IMR-90 (cell line): ENCODE measurements at regions not wholly inside any gene's neighbourhood (a gene's known extent, or its start where the extent isn't known, plus 50 kb on each side); places are given as distances from the start of the nearest gene placed in this dataset.
A peak's percentile ranks its signal among the peaks of the same experiment; 100 is the strongest.

ENCODE experiments used
- ATAC-seq: fragments of 200-7000 bp; cut with Tn5 transposase; 2 replicates; pipeline ENCODE4 v1.9.1; 2020; ENCODE audit warnings: low read depth, mild to moderate bottlenecking, moderate library complexity
- BruUV-seq: library from RNA; stranded (reverse); fragments of 400-500 nt; replicated peaks from 2 replicates; lab custom pipeline; 2021; lab: Mats Ljungman, UMichigan
- CTCF ChIA-PET: fragments of 300-600 bp; formaldehyde crosslinking; extraction: SDS; loops from one replicate; lab custom pipeline; 2021; ENCODE audit warnings: antibody characterized with exemption; lab: Yijun Ruan, JAX
- POLR2A ChIA-PET: fragments of 300-600 bp; sonication (Branson Sonifier 250); formaldehyde crosslinking; loops from one replicate; lab custom pipeline; 2022; ENCODE audit warnings: antibody characterized with exemption; ENCODE audit not compliant: unreplicated experiment; lab: Charles Lee
- DNase-seq: peaks from one replicate; pipeline ENCODE4 v3.0.0; 2013
- H2AFZ ChIP-seq: replicated peaks from 2 replicates; pipeline ENCODE3; 2013; ENCODE audit warnings: low read length, mild to moderate bottlenecking; ENCODE audit not compliant: poor library complexity
- H2AK5ac ChIP-seq: 2 replicates; pipeline ENCODE4 v1.6.1; 2013; ENCODE audit warnings: low read depth, low read length, inconsistent platforms
- H2AK9ac ChIP-seq: replicated peaks from 2 replicates; pipeline ENCODE3; 2013; ENCODE audit warnings: mild to moderate bottlenecking, low read depth, low read length, moderate library complexity; ENCODE audit not compliant: poor library complexity
- H2BK120ac ChIP-seq: 2 replicates; pipeline ENCODE4 v1.6.1; 2013; ENCODE audit warnings: low read depth, low read length, inconsistent platforms
- H2BK15ac ChIP-seq: 3 replicates; pipeline ENCODE4 v1.6.1; 2013; ENCODE audit warnings: low read depth, low read length, inconsistent platforms
- H2BK20ac ChIP-seq: 2 replicates; pipeline ENCODE4 v1.6.1; 2013; ENCODE audit warnings: low read depth, mild to moderate bottlenecking, inconsistent platforms, low read length, moderate library complexity
- H2BK5ac ChIP-seq: 2 replicates; pipeline ENCODE4 v1.6.1; 2013; ENCODE audit warnings: mild to moderate bottlenecking, low read depth, low read length, inconsistent platforms; ENCODE audit not compliant: poor library complexity, severe bottlenecking
- H3K14ac ChIP-seq: replicated peaks from 2 replicates; pipeline ENCODE4 v1.6.1; 2013; ENCODE audit warnings: low read depth, low read length, inconsistent platforms
- H3K18ac ChIP-seq: 2 replicates; pipeline ENCODE4 v1.6.1; 2013; ENCODE audit warnings: low read depth, low read length, control low read depth
- H3K23ac ChIP-seq: 2 replicates; pipeline ENCODE4 v1.6.1; 2013; ENCODE audit warnings: low read depth, low read length, inconsistent platforms
- H3K27ac ChIP-seq: 2 replicates; pipeline ENCODE4 v1.5.1; 2013; ENCODE audit warnings: mild to moderate bottlenecking, control low read depth, low read length; ENCODE audit not compliant: insufficient read depth
- H3K27me3 ChIP-seq: 2 replicates; pipeline ENCODE4 v1.6.1; 2013; ENCODE audit warnings: low read length; ENCODE audit not compliant: control insufficient read depth, insufficient read depth
- H3K36me3 ChIP-seq: 2 replicates; pipeline ENCODE4 v1.6.1; 2013; ENCODE audit warnings: low read length, mixed read lengths; ENCODE audit not compliant: control insufficient read depth, insufficient read depth
- H3K4ac ChIP-seq: 2 replicates; pipeline ENCODE4 v1.6.1; 2013; ENCODE audit warnings: low read depth, low read length, inconsistent platforms
- H3K4me1 ChIP-seq: 2 replicates; pipeline ENCODE4 v1.6.1; 2013; ENCODE audit warnings: low read length, mixed read lengths; ENCODE audit not compliant: control insufficient read depth, insufficient read depth
- H3K4me2 ChIP-seq: 2 replicates; pipeline ENCODE4 v1.6.1; 2013; ENCODE audit warnings: low read depth, mild to moderate bottlenecking, control low read depth, low read length, moderate library complexity
- H3K4me3 ChIP-seq: 2 replicates; pipeline ENCODE4 v1.5.1; 2013; ENCODE audit warnings: low read depth, mild to moderate bottlenecking, control low read depth, low read length, moderate library complexity; ENCODE audit not compliant: insufficient read depth
- H3K56ac ChIP-seq: 2 replicates; pipeline ENCODE4 v1.6.1; 2013; ENCODE audit warnings: low read length, inconsistent platforms; ENCODE audit not compliant: insufficient read depth; ENCODE audit errors: extremely low read depth
- H3K79me1 ChIP-seq, 2 experiments: 2 replicates each; pipeline ENCODE4 v1.6.1; 2013; ENCODE audit warnings: low read length in 2 of 2, inconsistent platforms in 1 of 2, low read depth in 1 of 2
- H3K9ac ChIP-seq: 2 replicates; pipeline ENCODE4 v1.6.1; 2013; ENCODE audit warnings: low read depth, low read length, control low read depth
- H3K9me1 ChIP-seq: 2 replicates; pipeline ENCODE4 v1.6.1; 2013; ENCODE audit warnings: low read length, inconsistent platforms; ENCODE audit not compliant: insufficient read depth
- H3K9me3 ChIP-seq: 2 replicates; pipeline ENCODE4 v1.6.1; 2013; ENCODE audit warnings: low read length; ENCODE audit not compliant: control insufficient read depth, insufficient read depth
- H4K20me1 ChIP-seq: 2 replicates; pipeline ENCODE4 v1.6.1; 2013; ENCODE audit warnings: low read length, inconsistent platforms; ENCODE audit not compliant: insufficient read depth
- H4K5ac ChIP-seq: 2 replicates; pipeline ENCODE4 v1.6.1; 2013; ENCODE audit warnings: mild to moderate bottlenecking, low read depth, low read length, control low read depth
- H4K8ac ChIP-seq, 2 experiments: 2 replicates each; pipeline ENCODE4 v1.6.1; 2013; ENCODE audit warnings: low read depth in 2 of 2, low read length in 2 of 2, control low read depth in 1 of 2, inconsistent platforms in 1 of 2
- H4K91ac ChIP-seq: 2 replicates; pipeline ENCODE4 v1.6.1; 2013; ENCODE audit warnings: low read depth, low read length, inconsistent platforms; ENCODE audit not compliant: insufficient read depth
- BHLHE40 ChIP-seq: fragments of 150-350 bp; IDR thresholded peaks from 2 replicates; pipeline ENCODE4 v1.6.1; 2016; ENCODE audit warnings: mild to moderate bottlenecking, low read depth, low read length
- CEBPB ChIP-seq: IDR thresholded peaks from 2 replicates; pipeline ENCODE4 v1.6.1; 2012; ENCODE audit warnings: low read depth, low read length, improper control_type of control experiment
- CHD1 ChIP-seq: IDR thresholded peaks from 2 replicates; pipeline ENCODE4 v1.6.1; 2012; ENCODE audit warnings: low read depth, low read length, improper control_type of control experiment
- CTCF ChIP-seq: conservative IDR thresholded peaks from 2 replicates; pipeline ENCODE4 v1.5.1; 2012; ENCODE audit warnings: mild to moderate bottlenecking, low read depth, low read length, improper control_type of control experiment
- FOS ChIP-seq: fragments of 150-350 bp; IDR thresholded peaks from 2 replicates; pipeline ENCODE4 v1.6.1; 2016; ENCODE audit warnings: low read depth, low read length
- MAFK ChIP-seq: IDR thresholded peaks from 2 replicates; pipeline ENCODE4 v1.6.1; 2012; ENCODE audit warnings: low read depth, low read length, improper control_type of control experiment
- MAZ ChIP-seq: IDR thresholded peaks from 2 replicates; pipeline ENCODE4 v1.6.1; 2012; ENCODE audit warnings: low read depth, mild to moderate bottlenecking, low read length, improper control_type of control experiment, moderate library complexity, borderline replicate concordance
- MXI1 ChIP-seq: IDR thresholded peaks from 2 replicates; pipeline ENCODE4 v1.6.1; 2012; ENCODE audit warnings: low read depth, mild to moderate bottlenecking, low read length, moderate library complexity, borderline replicate concordance
- NFE2L2 ChIP-seq: fragments of 150-350 bp; IDR thresholded peaks from 2 replicates; pipeline ENCODE4 v1.6.1; 2016; ENCODE audit warnings: low read depth, mild to moderate bottlenecking, low read length
- POLR2A ChIP-seq: IDR thresholded peaks from 2 replicates; pipeline ENCODE4 v1.6.1; 2012; ENCODE audit warnings: mild to moderate bottlenecking, low read depth, low read length
- RAD21 ChIP-seq: IDR thresholded peaks from 2 replicates; pipeline ENCODE4 v1.6.1; 2012; ENCODE audit warnings: low read length, improper control_type of control experiment
- RCOR1 ChIP-seq: IDR thresholded peaks from 2 replicates; pipeline ENCODE4 v1.6.1; 2012; ENCODE audit warnings: mild to moderate bottlenecking, low read length, improper control_type of control experiment; ENCODE audit not compliant: insufficient replicate concordance
- RFX5 ChIP-seq: IDR thresholded peaks from 2 replicates; pipeline ENCODE4 v1.8.0; 2012; ENCODE audit warnings: low read depth, mild to moderate bottlenecking, low read length, moderate library complexity
- SMC3 ChIP-seq: fragments of 150-350 bp; IDR thresholded peaks from 2 replicates; pipeline ENCODE4 v1.6.1; 2016; ENCODE audit warnings: low read depth, mild to moderate bottlenecking, antibody characterized with exemption, low read length, moderate library complexity
- WGBS, 2 experiments: methylation state at CpG; one replicate each; pipeline versions ENCODE4 v1.1.5 to v1.1.7; 2013; ENCODE audit warnings: missing lambda C conversion rate in 2 of 2; ENCODE audit not compliant: insufficient read length in 1 of 2; ENCODE audit errors: extremely low coverage in 2 of 2; 5-methylcytosine and 5-hydroxymethylcytosine counted together
- dilution Hi-C: fragments of 300-500 bp; cut with HindIII; formaldehyde crosslinking; loops from one replicate; pipeline ENCODE4 v1.14.3; 2018; ENCODE audit warnings: low sequenced_read_pairs; ENCODE audit not compliant: unreplicated experiment
- in situ Hi-C: fragments of 300-500 bp; cut with MboI; formaldehyde crosslinking; loops from 3 replicates; pipeline ENCODE4 v1.14.3; 2019; ENCODE audit warnings: low sequenced_read_pairs, inconsistent platforms, mixed read lengths
- intact Hi-C: fragments of 100-400 bp; cut with micrococcal nuclease; formaldehyde crosslinking; loops from 2 replicates; pipeline ENCODE4 v1.10.0; 2022
- TF ChIP-seq, protein P1 (sequence below): fragments of 150-350 bp; IDR thresholded peaks from 2 replicates; pipeline ENCODE4 v1.6.1; 2017; ENCODE audit warnings: mild to moderate bottlenecking, antibody characterized with exemption, low read length, low read depth
- TF ChIP-seq, protein P2 (sequence below): fragments of 150-350 bp; IDR thresholded peaks from 2 replicates; pipeline ENCODE4 v1.6.1; 2016; ENCODE audit warnings: low read depth, mild to moderate bottlenecking, low read length, moderate library complexity, borderline replicate concordance

- in situ Hi-C loops: no loop called here
These were observed 170.8 kb upstream of the MITF start for GRCh38 chr3:69568458-69568857.

More at GRCh38 chr3:69568458-69568857, 170.8 kb upstream of the MITF start:
- dilution Hi-C loops (no loop called here), intact Hi-C loops (no loop called here)
- Histone ChIP-seq H4K91ac (no peak overlapping the region), H4K8ac (no peak overlapping the region), H4K20me1 (no peaks in the 10 kb centered on the region), H3K4ac (no peak overlapping the region), H2BK15ac (no peak overlapping the region), H2AFZ (no peak overlapping the region), H3K9me3 (no peaks in the 10 kb centered on the region), H3K56ac (no peak overlapping the region), H3K14ac (no peak overlapping the region), H3K9me1 (no peaks in the 10 kb centered on the region), H3K9ac (no peak overlapping the region), H3K27me3 (no peaks in the 10 kb centered on the region; the same call in 1 of the 2 replicates), H2BK20ac (no peak overlapping the region), H3K36me3 (no peaks in the 10 kb centered on the region), H3K4me3 (no peak overlapping the region), H2AK5ac (no peak overlapping the region), H4K5ac (no peak overlapping the region), H2BK5ac (no peak overlapping the region), H3K79me1 (no peaks in the 10 kb centered on the region), H3K4me1 (no peaks in the 10 kb centered on the region), H3K4me2 (no peak overlapping the region), H2AK9ac (no peak overlapping the region), H3K23ac (no peak overlapping the region), H2BK120ac (no peak overlapping the region), H3K27ac (no peak overlapping the region), H3K18ac (no peak overlapping the region)
- WGBS, 2 experiments: no CpG with 5 or more reads among the region's 2 CpGs
- ATAC-seq (peak; percentile 40), DNase-seq (peak; percentile 28)
- ChIA-PET CTCF (no interaction called here), POLR2A (no interaction called here)
- BruUV-seq: no TSS peak
- TF ChIP-seq CTCF (no peak), POLR2A (no peak), RAD21 (no peak), RFX5 (no peak), CEBPB (no peak), MAZ (no peak), RCOR1 (no peak), CHD1 (no peak), MAFK (no peak), SMC3 (no peak), NFE2L2 (no peak), FOS (no peak), MXI1 (no peak), BHLHE40 (no peak)
- TF ChIP-seq, protein P1, sequence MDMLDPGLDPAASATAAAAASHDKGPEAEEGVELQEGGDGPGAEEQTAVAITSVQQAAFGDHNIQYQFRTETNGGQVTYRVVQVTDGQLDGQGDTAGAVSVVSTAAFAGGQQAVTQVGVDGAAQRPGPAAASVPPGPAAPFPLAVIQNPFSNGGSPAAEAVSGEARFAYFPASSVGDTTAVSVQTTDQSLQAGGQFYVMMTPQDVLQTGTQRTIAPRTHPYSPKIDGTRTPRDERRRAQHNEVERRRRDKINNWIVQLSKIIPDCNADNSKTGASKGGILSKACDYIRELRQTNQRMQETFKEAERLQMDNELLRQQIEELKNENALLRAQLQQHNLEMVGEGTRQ: no peak
- TF ChIP-seq, protein P2, sequence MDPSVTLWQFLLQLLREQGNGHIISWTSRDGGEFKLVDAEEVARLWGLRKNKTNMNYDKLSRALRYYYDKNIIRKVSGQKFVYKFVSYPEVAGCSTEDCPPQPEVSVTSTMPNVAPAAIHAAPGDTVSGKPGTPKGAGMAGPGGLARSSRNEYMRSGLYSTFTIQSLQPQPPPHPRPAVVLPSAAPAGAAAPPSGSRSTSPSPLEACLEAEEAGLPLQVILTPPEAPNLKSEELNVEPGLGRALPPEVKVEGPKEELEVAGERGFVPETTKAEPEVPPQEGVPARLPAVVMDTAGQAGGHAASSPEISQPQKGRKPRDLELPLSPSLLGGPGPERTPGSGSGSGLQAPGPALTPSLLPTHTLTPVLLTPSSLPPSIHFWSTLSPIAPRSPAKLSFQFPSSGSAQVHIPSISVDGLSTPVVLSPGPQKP: no peak
